Activated T-helper 2 cell treated with anti-CD3 and anti-CD28 coated beads, Interferon-gamma antibody, Interleukin-2, Interleukin-4, amounts not matched to agents 10 μg/mL and 5 μg/mL and 100 μg/mL, durations not matched to agents 14 hours and 24 hours and 36 hours (primary cell): ENCODE measurements at regions not wholly inside any gene's neighbourhood (a gene's known extent, or its start where the extent isn't known, plus 50 kb on each side); places are given as distances from the start of the nearest gene placed in this dataset.

Experiments
- DNase-seq: peaks from one replicate; pipeline ENCODE4 v3.0.0; 2021; ENCODE audit warnings: low spot score
- H3K27ac Mint-ChIP-seq: one replicate; pipeline ENCODE4 v1.8.0; 2021; ENCODE audit warnings: mixed read lengths
- H3K27me3 Mint-ChIP-seq: one replicate; pipeline ENCODE4 v1.8.0; 2021; ENCODE audit warnings: low read depth, mixed read lengths
- H3K36me3 Mint-ChIP-seq: one replicate; pipeline ENCODE4 v1.8.0; 2021; ENCODE audit warnings: low read depth, mixed read lengths
- H3K4me1 Mint-ChIP-seq: one replicate; pipeline ENCODE4 v1.8.0; 2021; ENCODE audit warnings: low read depth, mixed read lengths
- H3K4me3 Mint-ChIP-seq: one replicate; pipeline ENCODE4 v1.8.0; 2021; ENCODE audit warnings: low read depth, mild to moderate bottlenecking, moderate library complexity, mixed read lengths
- H3K9me3 Mint-ChIP-seq: one replicate; pipeline ENCODE4 v1.8.0; 2021; ENCODE audit warnings: mixed read lengths
- intact Hi-C: fragments of 100-400 bp; cut with micrococcal nuclease; formaldehyde crosslinking; loops from one replicate; pipeline ENCODE4 v1.15.1; 2023

GRCh38 chr9:28899267-28899666 lies 1326.0 kb upstream of the C9orf72 start:
- H3K9me3 Mint-ChIP-seq = peaks cover 22% of the 10 kb centered on the region
- no peaks in the 10 kb centered on the region for H3K36me3 Mint-ChIP-seq
- H3K4me1 Mint-ChIP-seq = no peaks in the 10 kb centered on the region
- no peak overlapping the region for H3K4me3 Mint-ChIP-seq
- H3K27ac Mint-ChIP-seq = no peak overlapping the region
- intact Hi-C loops = no loop called here
- no peak for DNase-seq
- no peaks in the 10 kb centered on the region for H3K27me3 Mint-ChIP-seq

- Mint-ChIP-seq H3K36me3 (no peaks in the 10 kb centered on the region), H3K27ac (no peak overlapping the region), H3K4me1 (no peaks in the 10 kb centered on the region), H3K4me3 (no peak overlapping the region), H3K9me3 (peaks cover 22% of the 10 kb centered on the region), H3K27me3 (no peaks in the 10 kb centered on the region)
- DNase-seq = no peak
- intact Hi-C loops = no loop called here
Measured at GRCh38 chr9:28899926-28900325, 1326.6 kb upstream of the C9orf72 start.

- H3K27me3 Mint-ChIP-seq = no peaks in the 10 kb centered on the region
- no peaks in the 10 kb centered on the region for H3K4me1 Mint-ChIP-seq
- intact Hi-C loops = no loop called here
- no peak overlapping the region for H3K27ac Mint-ChIP-seq
- peaks cover 22% of the 10 kb centered on the region for H3K9me3 Mint-ChIP-seq
- no peak for DNase-seq
- no peak overlapping the region for H3K4me3 Mint-ChIP-seq
- no peaks in the 10 kb centered on the region for H3K36me3 Mint-ChIP-seq
Measured at GRCh38 chr9:28900406-28900805, 1327.1 kb upstream of the C9orf72 start.

GRCh38 chr9:28909526-28909925 lies 1336.2 kb upstream of the C9orf72 start:
- H3K4me3 Mint-ChIP-seq = no peak overlapping the region
- no peaks in the 10 kb centered on the region for H3K36me3 Mint-ChIP-seq
- H3K4me1 Mint-ChIP-seq = no peaks in the 10 kb centered on the region
- no peaks in the 10 kb centered on the region for H3K27me3 Mint-ChIP-seq
- peaks cover 4% of the 10 kb centered on the region for H3K9me3 Mint-ChIP-seq
- H3K27ac Mint-ChIP-seq = no peak overlapping the region
- no peak for DNase-seq
- intact Hi-C loops = no loop called here

- Mint-ChIP-seq H3K27me3 (no peaks in the 10 kb centered on the region), H3K4me1 (no peaks in the 10 kb centered on the region), H3K4me3 (no peak overlapping the region), H3K27ac (no peak overlapping the region), H3K36me3 (no peaks in the 10 kb centered on the region), H3K9me3 (peaks cover 10% of the 10 kb centered on the region)
- DNase-seq = no peak
- intact Hi-C loops = no loop called here
Measured at GRCh38 chr9:28912621-28913020, 1339.3 kb upstream of the C9orf72 start.

- intact Hi-C loops = no loop called here
- no peak for DNase-seq
- no peak overlapping the region for H3K4me3 Mint-ChIP-seq
- no peak overlapping the region for H3K27ac Mint-ChIP-seq
- H3K36me3 Mint-ChIP-seq = no peaks in the 10 kb centered on the region
- peaks cover 21% of the 10 kb centered on the region for H3K9me3 Mint-ChIP-seq
- no peaks in the 10 kb centered on the region for H3K27me3 Mint-ChIP-seq
- H3K4me1 Mint-ChIP-seq = no peaks in the 10 kb centered on the region
Measured at GRCh38 chr9:28915202-28915930, 1342.1 kb upstream of the C9orf72 start.

- Mint-ChIP-seq H3K9me3 (peaks cover 18% of the 10 kb centered on the region), H3K4me3 (no peak overlapping the region), H3K27ac (no peak overlapping the region), H3K4me1 (no peaks in the 10 kb centered on the region), H3K36me3 (no peaks in the 10 kb centered on the region), H3K27me3 (no peaks in the 10 kb centered on the region)
- no peak for DNase-seq
- intact Hi-C loops = no loop called here
Measured at GRCh38 chr9:28916348-28916747, 1343.1 kb upstream of the C9orf72 start.

- H3K4me3 Mint-ChIP-seq = no peak overlapping the region
Measured at GRCh38 chr9:28921857-28922500, 1348.7 kb upstream of the C9orf72 start.

GRCh38 chr9:28922891-28923290 lies 1349.6 kb upstream of the C9orf72 start:
- no peak for DNase-seq
- Mint-ChIP-seq H3K27ac (no peak overlapping the region), H3K9me3 (peaks cover 13% of the 10 kb centered on the region), H3K36me3 (no peaks in the 10 kb centered on the region), H3K27me3 (no peaks in the 10 kb centered on the region), H3K4me1 (no peaks in the 10 kb centered on the region), H3K4me3 (no peak overlapping the region)
- intact Hi-C loops = no loop called here

More at GRCh38 chr9:28921857-28922500, 1348.7 kb upstream of the C9orf72 start:
- Mint-ChIP-seq H3K4me1 (no peaks in the 10 kb centered on the region), H3K27me3 (no peaks in the 10 kb centered on the region), H3K36me3 (no peaks in the 10 kb centered on the region), H3K27ac (no peak overlapping the region), H3K9me3 (peaks cover 13% of the 10 kb centered on the region)
- intact Hi-C loops = no loop called here
- no peak for DNase-seq

- Mint-ChIP-seq H3K27ac (no peak overlapping the region), H3K4me1 (no peaks in the 10 kb centered on the region), H3K4me3 (no peak overlapping the region), H3K9me3 (peaks cover 10% of the 10 kb centered on the region), H3K36me3 (no peaks in the 10 kb centered on the region), H3K27me3 (no peaks in the 10 kb centered on the region)
- DNase-seq = no peak
- intact Hi-C loops = no loop called here
Measured at GRCh38 chr9:28923351-28923750, 1350.1 kb upstream of the C9orf72 start.

- Mint-ChIP-seq H3K27ac (no peak overlapping the region), H3K9me3 (peaks cover 6% of the 10 kb centered on the region), H3K4me1 (no peaks in the 10 kb centered on the region), H3K4me3 (no peak overlapping the region), H3K27me3 (no peaks in the 10 kb centered on the region), H3K36me3 (no peaks in the 10 kb centered on the region)
- no peak for DNase-seq
- intact Hi-C loops = no loop called here
Measured at GRCh38 chr9:28925157-28925556, 1351.9 kb upstream of the C9orf72 start.

- DNase-seq = no peak
- intact Hi-C loops = no loop called here
Measured at GRCh38 chr9:28926306-28926705, 1353.0 kb upstream of the C9orf72 start.

GRCh38 chr9:28927691-28928090 lies 1354.4 kb upstream of the C9orf72 start:
- Mint-ChIP-seq H3K27me3 (no peaks in the 10 kb centered on the region), H3K4me1 (no peaks in the 10 kb centered on the region), H3K36me3 (no peaks in the 10 kb centered on the region), H3K9me3 (peaks cover 15% of the 10 kb centered on the region), H3K27ac (no peak overlapping the region), H3K4me3 (no peak overlapping the region)
- intact Hi-C loops = no loop called here
- DNase-seq = no peak

More at GRCh38 chr9:28926306-28926705, 1353.0 kb upstream of the C9orf72 start:
- no peak overlapping the region for H3K27ac Mint-ChIP-seq
- peaks cover 10% of the 10 kb centered on the region for H3K9me3 Mint-ChIP-seq
- no peaks in the 10 kb centered on the region for H3K36me3 Mint-ChIP-seq
- H3K4me1 Mint-ChIP-seq = no peaks in the 10 kb centered on the region
- no peaks in the 10 kb centered on the region for H3K27me3 Mint-ChIP-seq
- H3K4me3 Mint-ChIP-seq = no peak overlapping the region
